NB4 (cell line): ENCODE measurements at regions not wholly inside any gene's neighbourhood (a gene's known extent, or its start where the extent isn't known, plus 50 kb on each side); places are given as distances from the start of the nearest gene placed in this dataset.

Experiments
- DNase-seq: peaks from one replicate; pipeline ENCODE4 v3.0.0; 2010; ENCODE audit warnings: low read depth
- H3K4me3 ChIP-seq: one replicate; pipeline ENCODE4 v1.5.1; 2011; ENCODE audit warnings: mild to moderate bottlenecking, low read depth, low read length, moderate library complexity
- CTCF ChIP-seq: IDR thresholded peaks from one replicate; pipeline ENCODE4 v1.5.1; 2012; ENCODE audit warnings: low read depth, low read length
- MYC ChIP-seq: IDR thresholded peaks from 2 replicates; pipeline ENCODE4 v1.6.1; 2011; ENCODE audit warnings: low read depth, low read length
- POLR2A ChIP-seq: IDR thresholded peaks from 2 replicates; pipeline ENCODE4 v1.6.1; 2011; ENCODE audit warnings: mild to moderate bottlenecking; ENCODE audit not compliant: insufficient read length; ENCODE audit errors: extremely low read depth
- TF ChIP-seq, protein P1 (sequence below): IDR thresholded peaks from 2 replicates; pipeline ENCODE4 v1.6.1; 2011; ENCODE audit warnings: low read depth, low read length

DNA sequence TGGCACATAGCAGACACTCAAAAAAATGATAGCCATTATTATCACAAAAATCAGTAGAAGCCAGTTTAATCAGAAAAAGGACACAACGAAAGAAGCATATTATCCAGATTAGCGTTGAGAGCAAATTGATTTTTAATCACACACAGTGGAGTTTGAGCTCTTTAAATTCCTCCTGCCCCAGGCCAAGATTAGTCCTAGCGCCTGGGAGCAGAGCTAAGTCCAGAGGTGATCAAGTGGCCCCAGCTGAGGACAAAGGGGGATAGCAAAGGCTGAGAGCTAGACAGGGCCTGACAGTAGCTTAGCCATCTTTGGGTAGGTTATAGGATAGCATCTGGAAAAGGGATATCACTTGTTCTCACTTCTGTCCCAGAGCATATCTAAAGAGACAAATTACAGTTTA, 133.6 kb downstream of the NXPE2 start:
- H3K4me3 ChIP-seq, result no peak overlapping the region
- DNase-seq, result no peak
- no peak for TF ChIP-seq MYC
- TF ChIP-seq, protein P1, sequence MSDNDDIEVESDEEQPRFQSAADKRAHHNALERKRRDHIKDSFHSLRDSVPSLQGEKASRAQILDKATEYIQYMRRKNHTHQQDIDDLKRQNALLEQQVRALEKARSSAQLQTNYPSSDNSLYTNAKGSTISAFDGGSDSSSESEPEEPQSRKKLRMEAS, result no peak
- TF ChIP-seq POLR2A, result no peak
- TF ChIP-seq CTCF, result no peak

DNA sequence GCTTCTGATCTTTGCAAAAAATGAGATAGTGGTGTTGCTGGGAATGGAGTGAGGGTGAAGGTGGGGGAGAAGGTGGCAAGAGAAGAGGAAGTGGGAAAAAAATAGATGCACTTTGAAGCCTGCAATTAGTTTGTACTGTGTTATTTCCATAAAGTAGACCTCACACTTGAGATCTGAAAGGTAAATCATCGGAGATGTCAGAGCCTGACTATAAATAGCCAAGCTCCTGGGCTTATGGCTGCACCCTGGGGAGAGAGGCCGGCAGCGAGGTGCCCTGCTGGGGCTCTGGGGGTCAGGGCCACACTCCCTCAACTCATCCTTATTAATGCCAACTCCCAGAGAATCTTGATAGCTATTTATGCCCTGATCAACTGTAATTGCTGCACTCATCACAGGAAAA, 134.4 kb downstream of the NXPE2 start:
- TF ChIP-seq CTCF (no peak), MYC (no peak), POLR2A (no peak)
- TF ChIP-seq, protein P1, result no peak
- no peak for DNase-seq

GRCh38 chr11:114813189-114813718, 134.9 kb downstream of the NXPE2 start:
- no peak for DNase-seq
- TF ChIP-seq MYC (no peak), POLR2A (no peak)
- TF ChIP-seq, protein P1, result no peak
- no peak overlapping the region for H3K4me3 ChIP-seq

More for the DNA sequence above, 134.4 kb downstream of the NXPE2 start:
- H3K4me3 ChIP-seq, result no peak overlapping the region

DNA sequence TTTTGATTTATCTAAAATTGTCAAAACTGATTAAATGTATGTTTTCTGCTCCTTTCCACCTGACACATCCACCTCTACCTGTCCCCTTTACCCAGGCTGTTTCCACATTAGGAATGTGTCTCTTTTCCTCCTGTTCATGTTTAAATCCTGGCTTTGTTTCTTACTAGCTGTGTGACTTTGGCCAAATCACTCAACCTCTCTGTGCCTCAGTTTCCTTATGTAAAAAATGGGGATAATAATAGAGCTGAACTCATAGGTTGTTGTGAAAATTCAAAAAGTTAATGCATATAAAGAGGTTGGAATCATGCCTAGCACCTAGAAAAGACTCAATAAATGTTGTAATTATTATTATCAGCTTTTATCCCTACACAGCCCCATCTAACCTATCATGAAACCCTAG, 136.8 kb downstream of the NXPE2 start:
- no peak for DNase-seq
- H3K4me3 ChIP-seq, result no peak overlapping the region
- TF ChIP-seq POLR2A (no peak), CTCF (no peak), MYC (no peak)
- TF ChIP-seq, protein P1, result no peak

- TF ChIP-seq POLR2A (no peak), MYC (no peak), CTCF (no peak)
- TF ChIP-seq, protein P1, result no peak
- DNase-seq, result no peak
- no peak overlapping the region for H3K4me3 ChIP-seq
Measured at GRCh38 chr11:114815761-114816160, 137.4 kb downstream of the NXPE2 start.

DNA sequence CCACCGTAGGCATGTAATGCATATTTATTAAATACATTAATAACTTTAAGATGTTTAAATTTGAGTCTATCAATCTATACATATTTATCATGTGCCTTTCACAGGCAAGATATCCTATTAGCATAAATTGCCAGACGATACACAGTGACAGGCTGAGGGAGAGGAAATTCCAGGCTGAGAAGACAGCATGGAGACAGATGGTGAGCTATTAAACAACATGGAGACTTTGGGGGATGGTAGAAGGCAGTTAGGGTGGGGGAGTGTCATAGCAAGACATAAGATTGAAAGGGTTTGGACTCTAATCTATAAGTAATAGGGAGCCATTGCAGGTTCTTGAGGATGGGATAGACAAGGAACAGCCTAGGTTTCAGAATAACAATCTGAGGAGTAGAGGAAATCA, 138.5 kb downstream of the NXPE2 start:
- H3K4me3 ChIP-seq, result no peak overlapping the region
- no peak for DNase-seq
- TF ChIP-seq, protein P1, result no peak
- TF ChIP-seq CTCF (no peak), MYC (no peak), POLR2A (no peak)
